Hepatocyte (in vitro differentiated cells): ENCODE measurements at regions not wholly inside any gene's neighbourhood (a gene's known extent, or its start where the extent isn't known, plus 50 kb on each side); places are given as distances from the start of the nearest gene placed in this dataset.

ENCODE experiments used
- DNase-seq: peaks from one replicate; pipeline ENCODE4 v3.0.0-alpha.2; 2016; ENCODE audit warnings: low spot score
- H2AFZ ChIP-seq: fragments of 200-600 bp; sonication (generic); 2 replicates; pipeline ENCODE4 v1.6.0; 2016; ENCODE audit warnings: antibody characterized with exemption, mild to moderate bottlenecking
- H3K27ac ChIP-seq: fragments of 200-600 bp; sonication (generic); 2 replicates; pipeline ENCODE4 v1.5.1; 2016; ENCODE audit warnings: mild to moderate bottlenecking
- H3K27me3 ChIP-seq: fragments of 200-600 bp; sonication (generic); 2 replicates; pipeline ENCODE4 v1.6.1; 2016
- H3K36me3 ChIP-seq: fragments of 200-600 bp; sonication (generic); replicated peaks from 2 replicates; pipeline ENCODE4 v1.5.1; 2016; ENCODE audit warnings: low read depth; ENCODE audit not compliant: insufficient read depth
- H3K4me1 ChIP-seq: fragments of 200-600 bp; sonication (generic); 2 replicates; pipeline ENCODE4 v1.5.1; 2016; ENCODE audit warnings: mild to moderate bottlenecking, moderate library complexity; ENCODE audit not compliant: insufficient read depth
- H3K4me2 ChIP-seq: fragments of 200-600 bp; sonication (generic); 2 replicates; pipeline ENCODE4 v1.6.0; 2016
- H3K4me3 ChIP-seq: fragments of 200-600 bp; sonication (generic); 2 replicates; pipeline ENCODE4 v1.5.1; 2016; ENCODE audit warnings: mild to moderate bottlenecking
- H3K79me2 ChIP-seq: fragments of 200-600 bp; sonication (generic); 2 replicates; pipeline ENCODE4 v1.6.0; 2017; ENCODE audit warnings: mild to moderate bottlenecking
- H3K9me2 ChIP-seq: fragments of 200-600 bp; sonication (generic); replicated peaks from 2 replicates; pipeline ENCODE4 v1.6.0; 2017; ENCODE audit warnings: mild to moderate bottlenecking; ENCODE audit not compliant: insufficient read depth
- H3K9me3 ChIP-seq: fragments of 200-600 bp; sonication (generic); 2 replicates; pipeline ENCODE4 v1.5.1; 2016; ENCODE audit warnings: low read depth, mild to moderate bottlenecking
- H4K20me1 ChIP-seq: fragments of 200-600 bp; sonication (generic); 2 replicates; pipeline ENCODE4 v1.6.0; 2016; ENCODE audit warnings: mild to moderate bottlenecking; ENCODE audit not compliant: insufficient read depth, poor library complexity, severe bottlenecking
- CTCF ChIP-seq: fragments of 200-600 bp; sonication (generic); IDR thresholded peaks from 2 replicates; pipeline ENCODE4 v1.5.1; 2016; ENCODE audit warnings: antibody characterized with exemption, mild to moderate bottlenecking; ENCODE audit not compliant: poor library complexity
- EZH2 ChIP-seq: fragments of 200-600 bp; sonication (generic); IDR thresholded peaks from 2 replicates; pipeline ENCODE4 v1.6.1; 2016; ENCODE audit warnings: antibody characterized with exemption, mild to moderate bottlenecking, borderline replicate concordance
- EZH2phosphoT487 ChIP-seq: fragments of 200-600 bp; sonication (generic); IDR thresholded peaks from one replicate; pipeline ENCODE4 v1.6.1; 2018; ENCODE audit warnings: antibody characterized with exemption, mild to moderate bottlenecking, low read depth, moderate library complexity; ENCODE audit not compliant: unreplicated experiment, severe bottlenecking
- WGBS: methylation state at CpG from one replicate; pipeline ENCODE4 v1.1.6; 2016; ENCODE audit warnings: low lambda C conversion rate; ENCODE audit errors: missing lambda C conversion rate; 5-methylcytosine and 5-hydroxymethylcytosine counted together

GRCh38 chr5:101520417-101520816 lies 617.3 kb upstream of the ST8SIA4 start:
- H3K4me1 ChIP-seq = no peaks in the 10 kb centered on the region
- 77% methylated on average over 2 of the region's 2 CpGs for WGBS

GRCh38 chr5:101517795-101518194 lies 614.7 kb upstream of the ST8SIA4 start:
- Histone ChIP-seq H3K4me1 (no peaks in the 10 kb centered on the region), H3K4me2 (no peak overlapping the region), H3K27ac (no peak overlapping the region), H3K9me3 (no peaks in the 10 kb centered on the region), H3K27me3 (no peaks in the 10 kb centered on the region), H3K36me3 (no peaks in the 10 kb centered on the region), H3K79me2 (no peaks in the 10 kb centered on the region), H3K4me3 (no peak overlapping the region), H4K20me1 (no peaks in the 10 kb centered on the region), H2AFZ (no peak overlapping the region), H3K9me2 (no peaks in the 10 kb centered on the region)
- 75% methylated on average over 2 of the region's 2 CpGs for WGBS
- no peak for DNase-seq
- TF ChIP-seq EZH2phosphoT487 (no peak), EZH2 (no peak), CTCF (no peak)

More at GRCh38 chr5:101520417-101520816, 617.3 kb upstream of the ST8SIA4 start:
- DNase-seq = no peak
- Histone ChIP-seq H2AFZ (no peak overlapping the region), H3K4me2 (no peak overlapping the region), H4K20me1 (no peaks in the 10 kb centered on the region), H3K27me3 (no peaks in the 10 kb centered on the region), H3K9me3 (no peaks in the 10 kb centered on the region), H3K4me3 (no peak overlapping the region), H3K36me3 (no peaks in the 10 kb centered on the region), H3K79me2 (no peaks in the 10 kb centered on the region), H3K9me2 (no peaks in the 10 kb centered on the region), H3K27ac (no peak overlapping the region)
- TF ChIP-seq CTCF (no peak), EZH2phosphoT487 (no peak), EZH2 (no peak)

- no peaks in the 10 kb centered on the region for H4K20me1 ChIP-seq
- WGBS = 85% methylated on average over 2 of the region's 2 CpGs
- H3K9me2 ChIP-seq = no peaks in the 10 kb centered on the region
- no peaks in the 10 kb centered on the region for H3K4me1 ChIP-seq
- DNase-seq = no peak
- no peak overlapping the region for H3K4me3 ChIP-seq
- TF ChIP-seq EZH2 = no peak
- no peak for TF ChIP-seq EZH2phosphoT487
- no peak for TF ChIP-seq CTCF
- no peak overlapping the region for H3K27ac ChIP-seq
- no peaks in the 10 kb centered on the region for H3K79me2 ChIP-seq
- no peak overlapping the region for H2AFZ ChIP-seq
- no peaks in the 10 kb centered on the region for H3K27me3 ChIP-seq
- H3K36me3 ChIP-seq = no peaks in the 10 kb centered on the region
- H3K4me2 ChIP-seq = no peak overlapping the region
- H3K9me3 ChIP-seq = no peaks in the 10 kb centered on the region
Measured at GRCh38 chr5:101515721-101516120, 612.6 kb upstream of the ST8SIA4 start.

GRCh38 chr5:101505891-101506570 lies 602.9 kb upstream of the ST8SIA4 start:
- Histone ChIP-seq H3K9me2 (no peaks in the 10 kb centered on the region), H2AFZ (no peak overlapping the region), H4K20me1 (no peaks in the 10 kb centered on the region), H3K79me2 (no peaks in the 10 kb centered on the region), H3K4me3 (no peak overlapping the region), H3K4me1 (no peaks in the 10 kb centered on the region), H3K4me2 (no peak overlapping the region), H3K27ac (no peak overlapping the region), H3K36me3 (no peaks in the 10 kb centered on the region), H3K27me3 (no peaks in the 10 kb centered on the region), H3K9me3 (no peaks in the 10 kb centered on the region)
- 89% methylated on average over 23 of the region's 25 CpGs for WGBS
- TF ChIP-seq EZH2 = no peak
- TF ChIP-seq EZH2phosphoT487 = no peak
- no peak for TF ChIP-seq CTCF
- DNase-seq = no peak
